HG03354 (cell line): ENCODE measurements at regions not wholly inside any gene's neighbourhood (a gene's known extent, or its start where the extent isn't known, plus 50 kb on each side); places are given as distances from the start of the nearest gene placed in this dataset.

Experiments
- ATAC-seq: cut with Tn5 transposase; IDR thresholded peaks from one replicate; pipeline ENCODE4 v1.9.1; 2021; ENCODE audit warnings: mild to moderate bottlenecking; ENCODE audit not compliant: unreplicated experiment, poor library complexity, severe bottlenecking

DNA sequence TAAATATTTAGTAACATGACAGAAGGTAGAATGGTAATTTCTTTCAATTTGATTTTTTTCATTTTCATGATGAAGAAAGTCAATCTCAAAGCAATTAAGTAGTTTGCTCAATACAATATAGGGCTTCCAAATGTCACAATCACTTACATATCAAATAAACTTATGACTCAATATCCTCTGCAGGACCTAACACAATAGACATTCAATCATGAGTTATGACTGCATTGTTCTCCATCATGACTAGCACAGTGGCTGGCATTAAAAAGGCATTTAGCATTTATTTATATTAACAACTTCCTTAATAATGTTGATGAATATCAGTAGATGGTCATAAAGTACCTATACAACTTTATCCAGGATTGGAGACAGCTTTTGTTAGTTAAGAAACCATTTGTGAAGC, 1499.6 kb downstream of the EFNA5 start:
- ATAC-seq = no peak

DNA sequence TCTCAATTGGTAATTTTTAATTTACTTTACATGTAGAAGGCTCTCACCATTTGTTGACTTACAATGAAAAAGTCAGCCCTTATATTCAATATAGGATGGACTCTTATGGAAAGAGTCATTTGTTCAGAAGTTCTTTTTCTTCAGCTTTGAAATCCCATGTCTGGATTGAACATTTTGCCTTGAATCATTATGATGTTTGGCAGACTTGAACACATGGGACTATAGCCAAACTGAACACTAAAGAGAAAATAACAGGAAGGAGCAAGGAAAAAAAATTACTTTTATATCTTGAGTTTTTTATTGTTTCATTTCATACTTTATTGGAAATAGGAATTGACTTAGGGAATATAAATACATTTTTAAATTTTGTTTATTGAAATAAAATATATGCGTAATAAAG, 1503.0 kb downstream of the EFNA5 start:
- ATAC-seq = no peak

DNA sequence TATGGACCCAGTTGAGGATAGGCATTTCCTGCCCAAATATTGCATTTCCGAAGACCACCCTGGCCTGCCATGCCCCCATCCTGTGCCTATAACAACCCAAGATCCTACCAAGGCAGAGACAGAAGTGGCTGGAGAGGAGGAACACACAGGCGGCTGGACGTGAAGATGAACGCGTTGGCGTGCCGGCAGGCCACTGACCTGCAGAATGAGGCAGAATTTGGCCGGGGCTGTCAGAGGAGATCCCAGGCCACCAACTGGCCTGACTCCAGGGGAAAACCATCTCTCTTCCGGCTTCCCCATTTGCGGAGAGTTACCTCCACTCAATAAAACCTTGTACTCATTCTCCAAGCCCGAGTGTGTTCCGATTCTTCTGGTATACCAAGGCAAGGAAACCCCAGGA, 1507.5 kb downstream of the EFNA5 start:
- ATAC-seq = no peak

DNA sequence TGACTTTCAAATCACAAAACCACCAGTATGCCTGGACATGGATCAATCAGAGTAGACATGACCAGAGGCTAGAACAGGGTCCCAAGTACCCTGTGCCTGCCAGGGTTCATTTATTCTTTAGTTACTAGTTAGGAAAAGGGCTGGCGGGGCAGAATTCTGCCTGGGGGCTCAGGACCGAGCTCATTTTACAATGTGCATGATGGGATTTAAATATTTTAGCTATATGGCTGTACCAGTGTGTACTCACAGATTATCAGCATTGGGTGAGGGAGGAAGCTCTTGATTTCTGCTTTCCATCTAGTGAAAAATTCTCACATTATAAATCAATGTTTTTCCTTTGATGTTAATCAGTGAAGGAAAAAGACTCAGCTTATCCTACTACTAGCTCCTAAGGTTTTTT, 1511.1 kb downstream of the EFNA5 start:
- ATAC-seq = no peak

DNA sequence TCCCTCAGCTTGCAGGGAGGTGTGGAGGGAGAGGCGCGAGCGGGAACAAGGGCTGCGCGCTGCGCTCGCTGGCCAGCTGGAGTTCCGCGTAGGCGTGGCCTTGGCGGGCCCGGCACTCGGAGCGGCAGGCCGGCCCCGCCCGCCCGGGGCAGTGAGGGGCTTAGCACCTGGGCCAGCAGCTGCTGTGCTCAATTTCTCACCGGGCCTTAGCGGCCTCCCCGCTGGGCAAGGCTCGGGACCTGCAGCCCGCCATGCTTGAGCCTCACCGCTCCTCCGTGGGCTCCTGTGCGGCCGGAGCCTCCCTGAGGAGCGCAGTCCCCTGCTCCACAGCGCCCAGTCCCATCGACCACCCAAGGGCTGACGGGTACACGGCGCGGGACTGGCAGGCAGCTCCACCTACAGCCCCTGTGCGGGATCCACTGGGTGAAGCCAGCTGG, 1516.4 kb downstream of the EFNA5 start:
- ATAC-seq = no peak

DNA sequence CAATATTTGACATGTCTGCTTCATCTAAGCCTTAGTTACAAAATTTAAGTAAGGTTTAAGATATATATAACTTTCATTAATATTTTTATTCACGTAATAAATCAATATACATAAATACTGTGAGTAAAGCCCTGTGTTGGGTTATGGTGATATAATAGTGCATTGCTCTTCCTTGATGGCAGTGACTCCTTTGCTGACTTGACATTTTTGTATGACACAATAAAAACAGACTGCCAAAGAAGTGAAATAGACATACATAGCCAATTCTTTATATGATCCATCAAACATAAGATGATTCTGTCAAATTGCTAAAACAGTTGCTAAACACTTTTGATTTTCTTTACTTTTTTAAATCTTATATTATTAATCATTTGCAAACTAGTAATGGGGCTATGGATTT, 1518.2 kb downstream of the EFNA5 start:
- ATAC-seq = no peak

DNA sequence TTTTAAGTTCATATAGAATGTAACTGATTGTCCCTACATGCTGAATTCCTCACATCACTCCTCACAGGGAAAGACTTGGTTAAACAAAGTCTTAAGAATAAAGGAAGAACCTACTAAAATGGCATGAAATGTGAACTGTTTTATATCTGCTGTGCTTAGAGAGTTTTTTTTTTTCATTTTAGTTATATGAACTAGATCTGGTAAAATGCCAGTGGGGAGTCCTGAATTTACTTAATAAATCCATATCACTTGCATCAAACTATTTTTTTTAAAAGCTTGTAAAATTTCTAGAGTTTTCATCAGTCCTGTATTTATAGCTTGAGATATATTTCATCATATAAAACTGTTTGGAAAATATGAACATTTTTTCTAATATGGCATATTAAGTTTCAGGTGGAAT, 1528.6 kb downstream of the EFNA5 start:
- ATAC-seq = no peak

DNA sequence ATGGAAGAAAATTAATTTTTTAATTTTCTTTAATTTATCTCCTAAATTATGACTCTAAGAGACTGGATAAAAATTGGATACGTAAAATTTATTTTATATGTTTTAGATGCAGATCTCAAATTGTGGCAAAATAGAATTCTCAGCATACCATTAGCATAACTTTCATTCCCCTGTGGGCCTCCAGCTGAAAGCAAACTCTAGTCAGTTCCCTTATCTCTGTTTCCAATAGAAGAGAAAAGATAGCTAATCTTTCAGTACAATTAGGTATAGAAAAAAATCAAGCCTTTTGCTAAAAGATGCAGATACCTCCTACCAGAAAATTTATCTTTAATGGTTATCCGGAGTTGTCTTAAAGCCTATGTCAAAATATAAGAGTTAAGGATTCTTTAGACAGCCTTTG, 1530.6 kb downstream of the EFNA5 start:
- no peak for ATAC-seq

DNA sequence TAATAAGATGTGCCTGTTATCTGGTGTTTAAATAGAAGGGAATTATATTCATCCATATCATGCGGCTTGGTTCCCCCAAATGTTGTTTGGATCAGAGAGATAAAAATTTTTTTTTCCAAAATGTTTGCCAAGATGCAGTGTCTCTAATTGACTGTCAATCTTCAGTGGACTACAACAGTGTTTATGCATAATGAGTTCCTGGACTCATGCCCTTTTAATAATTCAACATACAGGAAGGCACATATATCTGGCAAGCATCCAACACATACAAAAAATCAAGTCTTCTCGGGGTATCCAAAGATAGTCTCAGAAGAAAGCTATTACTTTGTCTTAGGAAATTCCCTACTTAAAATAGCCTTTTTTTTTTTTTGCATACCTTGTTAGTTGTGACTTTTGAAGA, 1534.7 kb downstream of the EFNA5 start:
- ATAC-seq = no peak

DNA sequence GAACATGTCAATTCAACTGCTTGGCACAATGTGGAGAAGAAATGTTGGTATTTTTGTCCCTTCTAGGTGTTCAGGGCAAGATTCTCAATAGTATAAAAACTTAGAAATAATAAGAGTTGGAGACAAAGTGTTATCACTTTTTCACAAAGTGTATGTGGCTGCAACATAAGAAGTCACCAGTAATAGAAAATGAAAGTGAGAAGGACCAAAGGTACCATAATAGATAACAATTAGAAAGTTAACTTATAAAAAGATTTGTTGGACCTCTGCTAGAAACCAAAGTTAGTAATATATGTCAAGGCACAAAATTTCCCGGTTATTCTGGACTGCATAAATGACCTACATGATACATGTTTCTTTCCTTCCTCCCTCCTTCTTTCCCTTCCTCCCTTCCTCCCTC, 1535.3 kb downstream of the EFNA5 start:
- ATAC-seq = no peak

DNA sequence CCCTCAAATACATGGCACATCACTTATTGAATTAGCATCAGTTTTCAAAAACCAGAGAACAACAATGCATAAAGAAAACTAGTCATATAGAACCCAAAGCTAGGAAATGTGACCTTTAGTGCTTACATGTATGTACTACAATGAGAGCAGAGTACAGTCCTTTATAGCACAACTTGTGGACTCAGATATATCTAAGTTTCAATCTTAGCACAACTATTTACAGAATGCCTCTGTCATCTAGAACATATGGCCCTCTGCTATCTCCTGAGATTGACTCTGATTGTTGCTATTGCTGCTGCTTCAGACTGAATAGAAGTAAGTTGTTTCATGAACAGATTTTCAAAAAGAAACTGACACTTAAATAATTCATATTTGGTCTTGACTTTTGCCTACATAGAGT, 1536.2 kb downstream of the EFNA5 start:
- ATAC-seq = no peak

DNA sequence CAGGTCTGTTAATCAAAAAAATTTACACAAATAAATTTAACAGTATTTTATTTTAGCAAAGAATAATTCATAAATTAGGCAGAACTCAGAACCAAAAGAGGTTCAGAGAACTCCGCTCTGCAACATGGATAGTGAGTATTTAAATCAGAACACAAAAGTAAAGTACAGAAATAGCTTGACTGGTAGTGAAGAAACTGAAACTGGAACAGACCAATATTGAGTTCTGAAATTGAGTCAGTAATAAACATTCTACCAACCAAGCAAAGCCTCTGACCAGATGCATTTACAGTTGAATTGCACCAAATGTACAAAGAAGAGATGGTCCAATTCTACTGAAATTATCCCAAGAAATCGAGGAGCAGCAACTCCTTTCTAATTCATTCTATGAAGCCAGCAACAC, 1542.8 kb downstream of the EFNA5 start:
- peak; percentile 59 for ATAC-seq

DNA sequence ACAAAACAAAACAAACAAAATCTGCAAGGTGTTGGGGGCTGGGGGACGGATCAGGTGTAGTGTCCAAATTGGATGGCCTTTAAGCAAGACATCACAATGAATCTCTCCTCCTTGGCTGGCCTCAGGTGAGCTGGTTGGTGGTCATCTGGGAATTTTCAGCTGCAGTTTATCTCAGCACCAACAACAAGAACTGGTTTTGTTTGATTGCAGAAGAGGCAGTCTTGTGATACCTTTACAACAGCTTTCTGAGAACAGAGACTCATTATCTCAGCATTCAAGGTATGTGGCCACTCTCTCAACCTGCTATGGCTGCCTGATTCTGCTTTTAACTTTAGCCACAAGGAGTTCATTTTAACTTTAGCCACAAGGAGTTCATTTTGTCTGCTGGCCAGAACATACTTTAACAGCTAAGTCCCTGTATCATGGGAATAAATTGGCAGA, 1543.4 kb downstream of the EFNA5 start:
- no peak for ATAC-seq

DNA sequence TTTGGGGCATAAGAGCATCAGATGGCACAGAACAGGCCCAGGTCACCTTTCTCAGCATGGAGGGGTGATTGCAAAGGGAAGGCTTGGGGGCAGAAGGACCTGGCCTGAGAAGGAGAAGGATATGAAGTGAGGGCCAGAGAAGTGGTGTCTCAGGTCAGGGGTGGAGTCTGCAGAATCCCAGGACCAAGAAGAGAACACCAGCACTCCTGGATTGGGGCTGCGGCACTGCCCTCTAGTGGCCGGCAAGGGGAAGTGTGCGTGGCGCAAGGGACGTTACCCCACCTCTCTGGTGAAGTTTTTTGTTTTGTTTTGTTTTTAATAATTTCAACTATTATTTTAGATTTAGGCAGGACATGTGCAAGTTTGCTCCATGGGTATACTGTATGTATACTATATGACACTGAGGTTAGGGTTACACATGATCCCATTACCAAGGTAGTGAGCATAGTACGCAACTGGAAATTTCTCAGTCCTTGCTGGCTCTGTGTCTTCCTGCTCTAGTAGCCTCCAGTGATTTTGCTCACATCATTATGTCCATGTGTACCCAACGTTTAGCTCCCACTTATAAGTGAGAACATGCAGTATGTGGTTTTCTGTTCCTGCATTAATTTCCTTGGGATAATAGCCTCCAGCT, 1548.6 kb downstream of the EFNA5 start:
- ATAC-seq = peak; percentile 85

DNA sequence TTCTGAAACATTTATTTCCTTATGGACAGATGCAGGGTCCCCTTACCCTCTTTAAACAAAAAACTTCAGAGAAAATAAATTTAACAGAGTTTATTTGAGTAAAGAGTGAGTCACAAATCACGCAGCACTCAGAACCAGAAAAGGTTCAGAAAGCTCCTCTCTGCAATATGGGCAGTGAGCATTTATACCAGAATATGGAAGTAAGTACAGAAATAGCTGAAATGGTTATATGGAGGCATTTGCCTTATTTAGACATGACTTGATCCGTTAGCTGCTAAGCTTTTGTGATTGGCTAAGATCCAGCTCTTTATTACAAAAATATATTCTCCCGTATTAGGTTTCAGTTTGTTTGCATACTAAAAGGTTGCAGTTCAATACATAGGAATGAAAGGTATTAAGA, 1554.1 kb downstream of the EFNA5 start:
- ATAC-seq = no peak

DNA sequence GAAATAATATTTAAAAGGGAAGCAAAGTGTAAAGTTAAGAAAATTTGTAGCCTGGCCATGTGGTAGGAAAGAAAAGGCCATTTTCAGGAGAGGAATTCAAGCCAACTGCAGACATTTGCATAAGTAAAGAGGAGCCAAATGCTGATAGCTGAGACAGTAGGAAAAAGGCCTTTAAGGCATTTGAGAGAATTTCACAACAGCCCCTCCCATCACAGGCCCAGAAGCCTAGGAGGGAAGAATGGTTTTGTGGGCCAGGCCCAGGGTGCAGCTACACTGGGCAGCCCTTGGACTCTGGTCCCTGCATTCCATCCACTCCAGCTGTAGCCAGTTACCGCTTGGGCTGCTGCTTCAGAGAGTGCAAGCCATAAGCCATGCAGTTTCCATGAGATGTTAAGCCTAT, 1556.8 kb downstream of the EFNA5 start:
- ATAC-seq = no peak

DNA sequence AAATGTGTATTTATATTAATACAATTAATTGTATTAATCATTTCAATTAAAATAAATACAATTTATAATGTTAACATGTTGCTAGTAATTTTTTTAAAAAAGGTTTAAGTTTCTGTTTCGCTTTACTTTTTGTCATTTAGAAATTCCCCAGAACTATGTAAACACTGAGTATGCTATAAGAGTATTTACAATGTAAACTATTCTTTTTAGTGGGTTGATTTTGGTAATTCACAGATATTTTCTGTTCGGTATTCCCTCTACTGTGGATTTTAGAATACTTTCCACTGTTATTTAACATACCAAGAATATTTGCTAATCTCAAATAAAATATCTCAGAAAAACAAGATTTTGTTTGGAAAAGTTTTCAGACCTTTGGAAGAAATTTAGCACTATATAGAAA, 1564.4 kb downstream of the EFNA5 start:
- no peak for ATAC-seq

DNA sequence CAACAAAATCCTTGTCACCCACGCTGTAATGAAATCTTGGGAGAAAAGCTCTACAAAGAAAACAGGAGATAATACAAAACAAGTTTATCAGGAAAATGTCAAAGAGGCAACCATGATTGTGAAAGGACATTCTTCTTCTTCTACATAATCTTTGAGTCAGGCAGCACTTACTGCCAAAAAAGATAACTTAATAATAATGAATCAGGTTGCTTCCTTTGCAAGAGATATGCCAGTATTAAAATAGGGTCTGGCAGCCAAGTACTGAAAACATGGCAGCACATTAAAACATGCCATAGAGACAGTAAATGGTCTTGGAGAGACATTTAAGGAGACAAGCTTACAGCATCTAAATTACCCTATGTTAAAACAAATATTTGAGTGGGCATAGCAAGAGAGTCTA, 1573.4 kb downstream of the EFNA5 start:
- no peak for ATAC-seq

DNA sequence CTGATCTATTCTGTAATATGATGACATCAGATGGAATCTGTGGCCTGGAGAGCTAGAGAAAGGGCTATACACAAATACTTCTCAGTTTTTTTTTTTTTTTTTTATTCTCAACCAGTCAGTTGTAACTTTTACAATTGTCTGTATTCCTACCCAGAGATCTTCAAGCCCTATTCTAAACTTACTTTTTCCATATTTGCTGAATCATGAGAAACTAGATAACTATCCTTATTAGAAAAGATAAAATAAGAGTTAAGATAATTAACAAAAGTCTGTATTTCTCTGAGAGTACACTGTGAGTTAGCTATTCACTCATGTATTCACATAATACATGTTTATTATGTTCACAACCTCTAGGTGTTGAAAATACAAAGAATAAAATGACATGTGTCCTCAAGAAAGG, 1575.9 kb downstream of the EFNA5 start:
- no peak for ATAC-seq

DNA sequence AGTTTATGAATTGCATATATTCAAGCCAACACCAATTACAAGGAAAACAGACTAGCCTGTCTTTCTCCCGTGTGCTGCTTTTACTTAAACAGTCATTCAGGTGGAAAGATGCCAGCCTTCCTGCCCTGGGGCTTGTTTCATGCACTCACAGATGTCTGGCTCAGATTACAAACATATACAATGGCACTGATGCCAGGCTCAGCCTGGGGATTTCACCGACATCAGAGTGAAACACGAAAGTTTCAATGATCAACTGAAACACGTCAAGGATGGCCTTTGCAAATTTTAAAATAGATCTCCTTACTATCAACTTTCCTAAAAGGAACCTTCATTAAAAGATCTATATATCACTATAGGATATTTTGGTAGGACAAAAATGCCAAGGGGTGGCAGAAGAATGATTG, 1576.5 kb downstream of the EFNA5 start:
- no peak for ATAC-seq

DNA sequence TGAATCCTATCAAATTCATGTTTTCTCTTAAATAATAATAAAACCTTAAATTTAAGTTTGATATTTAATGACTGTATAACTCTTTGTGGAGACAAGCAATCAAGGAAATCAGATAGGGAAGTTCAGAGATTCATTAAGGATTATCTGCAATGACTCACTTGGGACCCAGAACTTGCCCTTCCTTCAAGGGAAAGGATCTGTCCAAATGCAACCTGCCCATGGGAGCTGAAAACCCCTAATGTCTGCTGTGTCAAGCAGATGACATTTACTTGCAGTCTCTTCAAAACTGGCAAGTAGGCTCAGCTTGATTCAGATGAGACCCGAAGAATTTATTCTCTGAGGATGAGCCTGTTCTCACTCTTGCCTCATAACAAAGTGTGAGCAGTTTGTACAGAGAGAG, 1577.6 kb downstream of the EFNA5 start:
- no peak for ATAC-seq

DNA sequence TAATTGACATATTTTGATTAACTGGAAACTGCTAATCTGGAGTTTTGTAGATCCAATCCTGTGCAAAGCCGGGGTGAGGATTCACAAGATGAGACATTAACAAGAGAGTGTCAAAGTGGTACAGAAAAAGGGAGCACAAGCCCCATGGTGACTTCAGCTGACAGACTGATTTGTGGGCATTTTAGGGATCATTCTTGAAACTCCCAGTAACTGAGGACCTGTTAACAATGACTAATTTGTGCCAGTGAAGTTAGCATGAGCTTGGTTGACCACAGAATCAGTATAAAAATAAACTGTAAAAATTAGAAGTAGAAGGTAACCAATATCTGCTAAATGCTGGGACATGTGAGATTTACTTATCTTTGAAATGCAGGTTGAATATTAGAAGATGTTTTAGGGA, 1578.3 kb downstream of the EFNA5 start:
- ATAC-seq = no peak
